ENCODE measurements at regions not wholly inside any gene's neighbourhood (a gene's known extent, or its start where the extent isn't known, plus 50 kb on each side); places are given as distances from the start of the nearest gene placed in this dataset.

DNA sequence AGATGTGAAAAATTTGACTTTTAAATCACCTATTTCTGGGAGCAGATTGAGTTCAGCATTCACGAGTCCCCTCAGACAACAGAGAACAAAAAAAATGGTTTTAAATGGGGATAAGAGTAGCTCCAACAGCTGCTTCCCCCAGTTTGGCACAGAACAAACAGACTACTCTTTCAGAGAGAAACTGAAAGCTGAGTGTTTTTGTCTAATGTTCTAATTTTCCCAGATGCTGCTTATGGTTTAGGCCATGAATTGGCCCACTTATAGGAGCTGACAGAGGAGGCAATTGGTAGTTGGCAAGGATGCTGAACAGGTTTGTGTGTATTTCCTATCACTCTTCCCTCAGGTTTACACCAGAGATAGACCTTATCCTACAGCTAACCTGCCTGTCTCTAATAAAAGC, 1637.4 kb upstream of the PRMT6 start:
- H3K4me3 ChIP-seq (ENCODE audit: low read depth, low read length), result no peak overlapping the region
- DNase-seq (ENCODE audit: low read depth), result no peak
- no peaks in the 10 kb centered on the region for H3K27me3 ChIP-seq (ENCODE audit: control insufficient read depth, insufficient read depth, low read length)
- no peaks in the 10 kb centered on the region for H3K36me3 ChIP-seq (ENCODE audit: control insufficient read depth, insufficient read depth, low read length)
- TF ChIP-seq, protein P1, sequence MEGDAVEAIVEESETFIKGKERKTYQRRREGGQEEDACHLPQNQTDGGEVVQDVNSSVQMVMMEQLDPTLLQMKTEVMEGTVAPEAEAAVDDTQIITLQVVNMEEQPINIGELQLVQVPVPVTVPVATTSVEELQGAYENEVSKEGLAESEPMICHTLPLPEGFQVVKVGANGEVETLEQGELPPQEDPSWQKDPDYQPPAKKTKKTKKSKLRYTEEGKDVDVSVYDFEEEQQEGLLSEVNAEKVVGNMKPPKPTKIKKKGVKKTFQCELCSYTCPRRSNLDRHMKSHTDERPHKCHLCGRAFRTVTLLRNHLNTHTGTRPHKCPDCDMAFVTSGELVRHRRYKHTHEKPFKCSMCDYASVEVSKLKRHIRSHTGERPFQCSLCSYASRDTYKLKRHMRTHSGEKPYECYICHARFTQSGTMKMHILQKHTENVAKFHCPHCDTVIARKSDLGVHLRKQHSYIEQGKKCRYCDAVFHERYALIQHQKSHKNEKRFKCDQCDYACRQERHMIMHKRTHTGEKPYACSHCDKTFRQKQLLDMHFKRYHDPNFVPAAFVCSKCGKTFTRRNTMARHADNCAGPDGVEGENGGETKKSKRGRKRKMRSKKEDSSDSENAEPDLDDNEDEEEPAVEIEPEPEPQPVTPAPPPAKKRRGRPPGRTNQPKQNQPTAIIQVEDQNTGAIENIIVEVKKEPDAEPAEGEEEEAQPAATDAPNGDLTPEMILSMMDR (IDR thresholded peaks at IDR 0.05; ENCODE audit: insufficient read depth, low read length, poor library complexity, severe bottlenecking), result no peak

DNA sequence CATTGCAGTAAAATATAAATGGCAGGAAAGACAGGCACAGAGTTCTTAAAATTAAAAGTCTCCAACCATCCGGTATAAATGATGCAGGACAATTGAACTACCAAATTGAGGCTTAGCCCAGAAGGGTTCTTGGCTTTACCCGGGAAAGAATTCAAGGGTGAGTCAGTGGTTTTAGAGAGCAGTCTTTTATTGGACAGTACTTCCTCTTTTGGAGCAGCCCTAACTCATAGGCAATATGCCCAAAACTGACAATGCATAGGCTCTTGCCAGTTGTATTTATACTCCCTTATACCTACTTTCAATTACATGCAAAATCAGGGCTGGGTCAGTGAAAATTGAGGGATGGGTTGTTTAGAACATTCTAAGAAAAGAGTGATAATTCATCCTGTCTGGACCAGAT, 1628.9 kb upstream of the PRMT6 start:
- H3K27me3 ChIP-seq (ENCODE audit: control insufficient read depth, insufficient read depth, low read length), result no peaks in the 10 kb centered on the region
- no peaks in the 10 kb centered on the region for H3K36me3 ChIP-seq (ENCODE audit: control insufficient read depth, insufficient read depth, low read length)
- no peak overlapping the region for H3K4me3 ChIP-seq (ENCODE audit: low read depth, low read length)
- DNase-seq (ENCODE audit: low read depth), result no peak
- TF ChIP-seq, protein P1 (IDR thresholded peaks at IDR 0.05; ENCODE audit: insufficient read depth, low read length, poor library complexity, severe bottlenecking), result no peak

DNA sequence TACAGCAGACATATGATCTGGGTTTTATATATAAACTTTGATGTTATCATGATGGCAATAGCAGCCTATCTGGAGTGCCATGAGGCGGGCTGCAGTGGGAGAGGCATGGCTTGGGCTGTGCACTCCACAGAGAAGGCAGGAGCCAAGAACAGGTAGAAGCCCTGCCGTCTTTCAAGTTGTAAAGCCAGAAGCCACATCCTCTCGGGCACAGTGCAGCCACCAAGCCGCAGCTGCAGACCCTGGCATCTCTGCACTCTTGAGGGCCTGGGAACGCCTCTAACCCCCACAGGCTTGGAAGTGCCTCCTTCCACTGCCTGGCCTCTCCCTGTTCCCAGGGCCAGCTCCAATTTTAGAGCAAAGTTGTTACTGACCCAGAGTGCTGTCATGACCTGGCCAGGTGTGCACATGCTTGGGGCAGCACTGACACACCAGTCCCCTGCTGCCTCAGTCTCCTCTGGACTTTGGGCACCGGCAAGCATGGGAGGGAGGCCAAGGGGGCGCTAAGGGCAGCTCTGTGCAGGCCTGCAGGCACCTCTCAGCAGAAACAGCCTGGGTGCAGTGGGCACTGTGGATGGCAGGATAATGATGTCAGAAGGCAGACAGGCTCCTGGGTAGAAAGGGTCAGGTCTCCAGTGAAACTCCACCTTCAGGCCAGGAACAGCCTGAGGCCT, 1619.8 kb upstream of the PRMT6 start:
- TF ChIP-seq, protein P1 (IDR thresholded peaks at IDR 0.05; ENCODE audit: insufficient read depth, low read length, poor library complexity, severe bottlenecking), result no peak
- Histone ChIP-seq H3K36me3 (ENCODE audit: control insufficient read depth, insufficient read depth, low read length) (no peaks in the 10 kb centered on the region), H3K27me3 (ENCODE audit: control insufficient read depth, insufficient read depth, low read length) (no peaks in the 10 kb centered on the region), H3K4me3 (ENCODE audit: low read depth, low read length) (no peak overlapping the region)
- DNase-seq (ENCODE audit: low read depth), result no peak

DNA sequence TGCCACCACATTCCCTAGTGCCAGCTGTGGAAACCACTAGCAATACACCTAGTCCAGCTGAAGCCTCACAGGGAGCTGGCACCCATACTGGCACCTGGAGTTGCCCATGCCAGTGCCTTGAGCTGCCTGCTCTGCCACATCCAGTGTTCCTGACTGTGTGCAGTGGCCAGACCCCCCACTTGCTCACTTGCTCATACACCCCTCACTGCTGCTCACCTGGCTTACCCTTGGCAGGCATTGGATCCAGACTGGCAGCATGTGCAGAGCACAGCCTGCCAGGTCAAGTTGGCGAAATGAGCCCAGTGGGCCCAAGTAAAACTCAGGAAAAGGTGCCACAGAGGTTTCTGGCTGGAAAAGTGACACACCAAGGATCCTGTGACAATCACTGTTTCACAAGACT, 1618.6 kb upstream of the PRMT6 start:
- DNase-seq (ENCODE audit: low read depth), result no peak
- TF ChIP-seq, protein P1 (IDR thresholded peaks at IDR 0.05; ENCODE audit: insufficient read depth, low read length, poor library complexity, severe bottlenecking), result no peak
- Histone ChIP-seq H3K27me3 (ENCODE audit: control insufficient read depth, insufficient read depth, low read length) (no peaks in the 10 kb centered on the region), H3K4me3 (ENCODE audit: low read depth, low read length) (no peak overlapping the region), H3K36me3 (ENCODE audit: control insufficient read depth, insufficient read depth, low read length) (no peaks in the 10 kb centered on the region)

DNA sequence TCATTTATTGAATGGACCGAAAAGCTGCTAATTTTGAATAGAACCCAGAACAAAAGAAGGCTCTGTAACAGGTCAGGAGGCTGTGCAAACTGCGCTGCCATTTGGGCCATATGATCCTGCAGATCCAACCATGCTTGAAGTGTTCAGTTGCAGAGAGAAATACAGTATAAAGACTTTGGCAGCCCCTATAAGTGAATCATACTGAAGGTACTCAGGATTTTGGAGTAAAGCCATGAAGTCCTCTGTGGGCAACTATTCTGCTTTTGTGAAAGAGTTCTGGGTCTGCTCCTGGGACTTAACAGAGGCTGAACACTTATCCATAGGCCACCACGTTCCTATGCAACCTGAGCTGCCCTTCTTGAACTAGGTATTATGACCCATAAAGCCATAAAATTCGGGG, 1613.6 kb upstream of the PRMT6 start:
- no peaks in the 10 kb centered on the region for H3K36me3 ChIP-seq (ENCODE audit: control insufficient read depth, insufficient read depth, low read length)
- no peaks in the 10 kb centered on the region for H3K27me3 ChIP-seq (ENCODE audit: control insufficient read depth, insufficient read depth, low read length)
- H3K4me3 ChIP-seq (ENCODE audit: low read depth, low read length), result no peak overlapping the region
- TF ChIP-seq, protein P1 (IDR thresholded peaks at IDR 0.05; ENCODE audit: insufficient read depth, low read length, poor library complexity, severe bottlenecking), result no peak
- DNase-seq (ENCODE audit: low read depth), result no peak

DNA sequence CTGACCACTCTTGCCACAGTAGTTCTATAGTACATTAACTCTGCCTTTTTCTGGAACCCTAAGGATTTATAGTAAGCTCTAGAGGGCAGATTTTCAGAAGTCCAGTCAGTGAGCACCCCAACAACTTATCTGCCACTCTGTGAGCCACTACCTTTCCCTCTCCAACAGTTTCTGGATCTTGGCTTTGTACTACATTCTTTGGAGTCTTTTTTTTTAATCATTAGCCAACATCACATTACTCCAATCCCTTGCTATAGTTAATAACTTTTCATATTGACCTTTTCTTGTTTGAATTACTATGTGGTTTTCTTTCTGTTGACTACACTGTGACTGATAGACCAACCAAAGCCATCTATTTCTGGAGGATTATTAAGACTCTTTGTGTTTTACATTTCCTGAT, 1596.7 kb upstream of the PRMT6 start:
- no peak overlapping the region for H3K4me3 ChIP-seq (ENCODE audit: low read depth, low read length)
- H3K27me3 ChIP-seq (ENCODE audit: control insufficient read depth, insufficient read depth, low read length), result no peaks in the 10 kb centered on the region
- no peak for DNase-seq (ENCODE audit: low read depth)
- H3K36me3 ChIP-seq (ENCODE audit: control insufficient read depth, insufficient read depth, low read length), result no peaks in the 10 kb centered on the region
- TF ChIP-seq, protein P1 (IDR thresholded peaks at IDR 0.05; ENCODE audit: insufficient read depth, low read length, poor library complexity, severe bottlenecking), result no peak
